SK-MEL-5 (cell line): ENCODE measurements at regions not wholly inside any gene's neighbourhood (a gene's known extent, or its start where the extent isn't known, plus 50 kb on each side); places are given as distances from the start of the nearest gene placed in this dataset.
A peak's percentile ranks its signal among the peaks of the same experiment; 100 is the strongest.
"Not testable (repeated sequence)": the region's sequence is repeated elsewhere in the genome, so short reads cannot be mapped to it uniquely, and the experiment has no call there.

Source experiments
- DNase-seq: peaks from one replicate; pipeline ENCODE4 v3.0.0-alpha.2; 2016; ENCODE audit warnings: low read depth, low spot score
- in situ Hi-C: cut with HindIII; loops from 2 replicates; pipeline ENCODE4 v1.10.0; 2016; ENCODE audit warnings: low sequenced_read_pairs, high pct_unique_total_duplicates, low pct_unique_long_range_greater_than_20kb

GRCh38 chr1:85520826-85521820 lies 56.2 kb upstream of the DDAH1 start:
- DNase-seq, result not testable (repeated sequence)
- in situ Hi-C loops, result loop anchor here (25.0 kb wide), 1 partner anchor 184 kb away; no protein-coding TSS in a partner anchor

GRCh38 chr1:85522458-85522857 lies 57.5 kb upstream of the DDAH1 start:
- DNase-seq, result not testable (repeated sequence)
- in situ Hi-C loops, result loop anchor here (25.0 kb wide), 1 partner anchor 185 kb away; no protein-coding TSS in a partner anchor

GRCh38 chr1:85523061-85523460 lies 57.5 kb upstream of the CCN1 start:
- DNase-seq, result not testable (repeated sequence)
- in situ Hi-C loops, result loop anchor here (25.0 kb wide), 1 partner anchor 186 kb away; no protein-coding TSS in a partner anchor

- in situ Hi-C loops, result loop anchor here (25.0 kb wide), 1 partner anchor 187 kb away; no protein-coding TSS in a partner anchor
- DNase-seq, result not testable (repeated sequence)
These were observed 56.2 kb upstream of the CCN1 start for GRCh38 chr1:85524281-85524886.

GRCh38 chr1:85525591-85525991 lies 55.0 kb upstream of the CCN1 start:
- DNase-seq, in situ Hi-C loops: not testable (repeated sequence)

GRCh38 chr1:85526216-85526615 lies 54.3 kb upstream of the CCN1 start:
- in situ Hi-C loops, DNase-seq: not testable (repeated sequence)

- peak; percentile 75 for DNase-seq
- in situ Hi-C loops, result not testable (repeated sequence)
These were observed 53.4 kb upstream of the CCN1 start for GRCh38 chr1:85527145-85527544.
